ENCODE measurements at regions not wholly inside any gene's neighbourhood (a gene's known extent, or its start where the extent isn't known, plus 50 kb on each side); places are given as distances from the start of the nearest gene placed in this dataset.

- no peak for TF ChIP-seq CBX2 (IDR thresholded peaks at IDR 0.05; ENCODE audit: borderline replicate concordance, low read depth)
Observed at GRCh38 chr2:41543726-41544125, 504.1 kb upstream of the PKDCC start (continued).

- TF ChIP-seq ELK1 (IDR thresholded peaks at IDR 0.05; ENCODE audit: low read depth, low read length) (no peak), HMGXB4 (CRISPR knock-in tag; IDR thresholded peaks at IDR 0.05; ENCODE audit: borderline replicate concordance) (no peak), ZNF302 (CRISPR knock-in tag; IDR thresholded peaks at IDR 0.05) (no peak), KDM1A (IDR thresholded peaks at IDR 0.05; ENCODE audit: low read depth) (no peak), FOXS1 (CRISPR knock-in tag; IDR thresholded peaks at IDR 0.05) (no peak), ZC3H11A (IDR thresholded peaks at IDR 0.05) (no peak)
- ATAC-seq (no peak), FAIRE-seq (no peak), DNase-seq (ENCODE audit: low read depth in 1 of 2, low spot score in 1 of 2) (no peak)
- Histone ChIP-seq H3K4me3 (no peak overlapping the region), H3K4me2 (no peak overlapping the region), H3K9me3 (no peaks in the 10 kb centered on the region), H3K27ac (no peak overlapping the region), H3K4me1 (no peaks in the 10 kb centered on the region)
- CTCF ChIA-PET: no interaction called here
- POLR2A ChIA-PET: no interaction called here
- 19% methylated on average over 5 of the region's 5 CpGs for WGBS (ENCODE audit: missing lambda C conversion rate)
Observed at GRCh38 chr2:41544709-41545108, 503.1 kb upstream of the PKDCC start.

- no peaks in the 10 kb centered on the region for H3K4me1 ChIP-seq
- no peak overlapping the region for H3K27ac ChIP-seq
- H3K4me3 ChIP-seq: no peak overlapping the region
- no peaks in the 10 kb centered on the region for H3K9me3 ChIP-seq
- TF ChIP-seq MYC (IDR thresholded peaks at IDR 0.05; ENCODE audit: borderline replicate concordance, low read length) (no peak), KDM5A (IDR thresholded peaks at IDR 0.05) (no peak), RCOR1 (IDR thresholded peaks at IDR 0.05; ENCODE audit: low read depth, low read length) (no peak), SREBF2 (IDR thresholded peaks at IDR 0.05) (no peak), CHD4 (IDR thresholded peaks at IDR 0.05; ENCODE audit: borderline replicate concordance) (no peak), HDAC2 (IDR thresholded peaks at IDR 0.05) (no peak), TFCP2L1 (CRISPR knock-in tag; IDR thresholded peaks at IDR 0.05) (no peak), RNF2 (IDR thresholded peaks at IDR 0.05; ENCODE audit: borderline replicate concordance, low read depth) (no peak), CBX8 (IDR thresholded peaks at IDR 0.05) (no peak), POLR2A (IDR thresholded peaks at IDR 0.05; ENCODE audit: low read length) (no peak), REST (IDR thresholded peaks at IDR 0.05) (no peak), NR3C1 (IDR thresholded peaks at IDR 0.05) (no peak), MAX (IDR thresholded peaks at IDR 0.05) (no peak), CTCF (IDR thresholded peaks at IDR 0.05) (no peak), CBX2 (IDR thresholded peaks at IDR 0.05; ENCODE audit: borderline replicate concordance, low read depth) (no peak), NPAS2 (CRISPR knock-in tag; IDR thresholded peaks at IDR 0.05; ENCODE audit: borderline replicate concordance) (no peak), BHLHE40 (IDR thresholded peaks at IDR 0.05; ENCODE audit: low read depth, low read length) (no peak), FOSL2 (IDR thresholded peaks at IDR 0.05) (no peak), FOSL2 (CRISPR knock-in tag; IDR thresholded peaks at IDR 0.05) (no peak)
- H3K4me2 ChIP-seq: no peak overlapping the region
- CTCF ChIA-PET: no interaction called here
- DNase-seq (ENCODE audit: low read depth in 1 of 2, low spot score in 1 of 2) (no peak), ATAC-seq (no peak), FAIRE-seq (no peak)
- WGBS (ENCODE audit: missing lambda C conversion rate): 23% methylated on average over 4 of the region's 4 CpGs
- POLR2A ChIA-PET: no interaction called here
Observed at GRCh38 chr2:41546031-41546430, 501.8 kb upstream of the PKDCC start.

All from A549 (cell line).